ENCODE measurements at regions not wholly inside any gene's neighbourhood (a gene's known extent, or its start where the extent isn't known, plus 50 kb on each side); places are given as distances from the start of the nearest gene placed in this dataset.
A peak's percentile ranks its signal among the peaks of the same experiment; 100 is the strongest.

DNA sequence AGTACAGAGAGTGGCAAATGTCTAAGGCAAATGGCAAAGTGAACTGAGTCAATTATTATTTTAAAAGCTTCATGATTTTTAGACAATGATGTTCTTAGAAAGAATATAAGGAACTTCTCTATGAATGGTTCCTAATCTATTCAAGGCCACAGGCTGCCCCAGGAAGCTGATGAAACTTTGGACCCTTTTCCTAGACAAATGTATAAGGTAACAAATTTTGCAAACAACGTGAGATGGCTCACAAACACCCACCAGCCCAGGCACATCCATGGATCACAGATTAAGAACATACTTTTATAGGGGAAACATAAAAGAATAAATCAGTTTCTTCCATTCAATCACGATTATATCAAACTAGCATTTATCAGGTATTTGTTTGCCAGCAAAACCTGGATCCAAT, 659.0 kb downstream of the IRS1 start:
- DNase-seq (no peak), ATAC-seq (ENCODE audit: insufficient read depth, low FRiP score) (no peak)
- Histone ChIP-seq H3K9ac (ENCODE audit: insufficient read depth in 1 of 2, low read length in 2 of 2) (no peak overlapping the region), H3K27ac (ENCODE audit: low read depth in 1 of 2, low read length in 1 of 2) (no peak overlapping the region), H3K4me3 (no peak overlapping the region), H3K9me3 (ENCODE audit: control insufficient read depth in 4 of 4, insufficient read depth in 3 of 4, low read length in 3 of 4) (no peaks in the 10 kb centered on the region), H3K36me3 (ENCODE audit: control insufficient read depth in 4 of 4, insufficient read depth in 4 of 4, low read length in 4 of 4) (no peaks in the 10 kb centered on the region), H3K4me1 (ENCODE audit: control insufficient read depth in 5 of 5, insufficient read depth in 5 of 5, low read length in 5 of 5) (no peaks in the 10 kb centered on the region), H3K27me3 (ENCODE audit: control insufficient read depth in 3 of 3, insufficient read depth in 3 of 3, low read length in 2 of 3) (no peaks in the 10 kb centered on the region)
- TF ChIP-seq, protein P1, sequence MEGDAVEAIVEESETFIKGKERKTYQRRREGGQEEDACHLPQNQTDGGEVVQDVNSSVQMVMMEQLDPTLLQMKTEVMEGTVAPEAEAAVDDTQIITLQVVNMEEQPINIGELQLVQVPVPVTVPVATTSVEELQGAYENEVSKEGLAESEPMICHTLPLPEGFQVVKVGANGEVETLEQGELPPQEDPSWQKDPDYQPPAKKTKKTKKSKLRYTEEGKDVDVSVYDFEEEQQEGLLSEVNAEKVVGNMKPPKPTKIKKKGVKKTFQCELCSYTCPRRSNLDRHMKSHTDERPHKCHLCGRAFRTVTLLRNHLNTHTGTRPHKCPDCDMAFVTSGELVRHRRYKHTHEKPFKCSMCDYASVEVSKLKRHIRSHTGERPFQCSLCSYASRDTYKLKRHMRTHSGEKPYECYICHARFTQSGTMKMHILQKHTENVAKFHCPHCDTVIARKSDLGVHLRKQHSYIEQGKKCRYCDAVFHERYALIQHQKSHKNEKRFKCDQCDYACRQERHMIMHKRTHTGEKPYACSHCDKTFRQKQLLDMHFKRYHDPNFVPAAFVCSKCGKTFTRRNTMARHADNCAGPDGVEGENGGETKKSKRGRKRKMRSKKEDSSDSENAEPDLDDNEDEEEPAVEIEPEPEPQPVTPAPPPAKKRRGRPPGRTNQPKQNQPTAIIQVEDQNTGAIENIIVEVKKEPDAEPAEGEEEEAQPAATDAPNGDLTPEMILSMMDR (IDR thresholded peaks at IDR 0.05; ENCODE audit: control extremely low read depth, extremely low read depth) = no peak
- WGBS, 2 donors = 67 to 81% methylated on average over 2 of the region's 2 CpGs

DNA sequence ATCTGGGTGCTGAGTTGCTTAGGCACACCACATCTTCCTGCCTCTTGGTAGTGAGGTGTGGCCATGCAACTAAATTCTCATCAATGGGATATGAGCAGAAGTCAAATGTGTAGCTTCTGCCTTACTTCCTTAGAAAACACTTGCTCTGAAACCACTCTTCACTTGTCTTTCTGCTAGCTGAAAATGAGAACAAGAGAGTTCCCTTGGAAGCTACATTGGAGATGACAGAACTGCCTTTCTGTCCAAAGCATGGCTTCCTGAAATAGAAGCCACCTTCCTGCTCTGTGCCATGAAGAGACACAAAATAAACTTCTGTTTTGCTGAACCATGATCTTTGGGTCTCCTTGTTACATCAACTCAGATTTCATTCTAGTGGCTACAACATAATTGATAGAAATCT, 659.9 kb downstream of the IRS1 start:
- Histone ChIP-seq H3K27me3 (ENCODE audit: control insufficient read depth in 3 of 3, insufficient read depth in 3 of 3, low read length in 2 of 3) (no peaks in the 10 kb centered on the region), H3K9me3 (ENCODE audit: control insufficient read depth in 4 of 4, insufficient read depth in 3 of 4, low read length in 3 of 4) (no peaks in the 10 kb centered on the region), H3K4me1 (ENCODE audit: control insufficient read depth in 5 of 5, insufficient read depth in 5 of 5, low read length in 5 of 5) (no peaks in the 10 kb centered on the region), H3K36me3 (ENCODE audit: control insufficient read depth in 4 of 4, insufficient read depth in 4 of 4, low read length in 4 of 4) (no peaks in the 10 kb centered on the region), H3K4me3 (no peak overlapping the region), H3K27ac (ENCODE audit: low read depth in 1 of 2, low read length in 1 of 2) (no peak overlapping the region), H3K9ac (ENCODE audit: insufficient read depth in 1 of 2, low read length in 2 of 2) (no peak overlapping the region)
- TF ChIP-seq, protein P1 (IDR thresholded peaks at IDR 0.05; ENCODE audit: control extremely low read depth, extremely low read depth) = no peak
- ATAC-seq (ENCODE audit: insufficient read depth, low FRiP score) = no peak
- no peak for DNase-seq

DNA sequence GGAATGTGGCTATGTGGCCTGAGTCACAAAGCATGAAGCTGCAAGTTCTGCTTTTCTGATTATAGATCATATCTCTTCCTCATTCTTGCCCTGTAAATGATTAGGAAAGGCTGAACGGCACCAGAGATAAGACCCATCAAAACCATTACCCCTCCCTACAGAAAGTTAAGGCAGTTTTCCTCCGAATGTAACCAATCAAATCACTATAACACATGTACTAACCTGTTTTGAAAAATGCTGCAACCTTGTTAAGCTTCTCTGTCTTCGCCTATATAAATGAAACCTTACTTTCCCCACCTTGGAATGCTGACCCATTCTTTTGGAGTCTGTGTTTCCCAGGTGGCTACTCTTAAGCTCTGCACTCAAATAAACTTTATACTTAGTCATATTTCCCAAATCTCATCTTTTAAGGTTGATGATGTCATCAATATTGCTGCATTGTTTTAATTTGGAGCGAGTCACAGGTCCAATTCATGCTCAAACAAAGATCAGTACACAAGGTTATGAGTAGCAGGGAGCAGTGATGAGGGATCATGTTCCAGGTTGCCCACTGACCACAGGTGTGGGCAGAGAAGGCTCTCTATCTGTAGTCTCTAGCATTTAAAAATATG, 662.3 kb downstream of the IRS1 start:
- H3K4me1 ChIP-seq (ENCODE audit: control insufficient read depth in 5 of 5, insufficient read depth in 5 of 5, low read length in 5 of 5) = peaks cover 0 to 2% (median 0%) of the 10 kb centered on the region in 5 donors
- DNase-seq (no peak), ATAC-seq (ENCODE audit: insufficient read depth, low FRiP score) (peak; percentile 69)
- no peaks in the 10 kb centered on the region for H3K9me3 ChIP-seq (ENCODE audit: control insufficient read depth in 4 of 4, insufficient read depth in 3 of 4, low read length in 3 of 4)
- 39 to 44% methylated on average over 4 of the region's 4 CpGs for WGBS, 2 donors
- H3K27me3 ChIP-seq (ENCODE audit: control insufficient read depth in 3 of 3, insufficient read depth in 3 of 3, low read length in 2 of 3) = no peaks in the 10 kb centered on the region
- TF ChIP-seq, protein P1 (IDR thresholded peaks at IDR 0.05; ENCODE audit: control extremely low read depth, extremely low read depth) = no peak
- H3K4me3 ChIP-seq = no peak overlapping the region
- no peak overlapping the region for H3K9ac ChIP-seq (ENCODE audit: insufficient read depth in 1 of 2, low read length in 2 of 2)
- H3K27ac ChIP-seq (ENCODE audit: low read depth in 1 of 2, low read length in 1 of 2) = no peak overlapping the region
- H3K36me3 ChIP-seq (ENCODE audit: control insufficient read depth in 4 of 4, insufficient read depth in 4 of 4, low read length in 4 of 4) = no peaks in the 10 kb centered on the region

DNA sequence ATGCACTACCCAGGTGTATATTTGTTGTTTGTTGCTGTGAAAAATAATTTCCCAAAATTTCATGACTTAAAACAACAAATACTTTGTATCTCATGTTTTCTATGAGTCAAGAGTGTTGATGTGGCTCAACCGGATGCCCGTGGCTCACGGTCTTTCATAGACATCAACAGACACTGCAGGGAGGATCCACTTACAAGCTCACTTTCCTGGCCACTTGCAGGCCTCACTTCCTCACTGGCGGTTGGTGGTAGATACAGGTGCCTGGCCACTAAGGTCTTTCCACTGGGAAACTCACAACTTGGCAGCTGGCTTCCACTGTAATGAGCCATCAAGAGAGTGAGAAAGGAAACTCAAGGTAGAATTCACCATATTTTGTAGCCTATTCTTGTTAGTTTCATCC, 662.9 kb downstream of the IRS1 start:
- TF ChIP-seq, protein P1 (IDR thresholded peaks at IDR 0.05; ENCODE audit: control extremely low read depth, extremely low read depth) = no peak
- Histone ChIP-seq H3K27me3 (ENCODE audit: control insufficient read depth in 3 of 3, insufficient read depth in 3 of 3, low read length in 2 of 3) (no peaks in the 10 kb centered on the region), H3K36me3 (ENCODE audit: control insufficient read depth in 4 of 4, insufficient read depth in 4 of 4, low read length in 4 of 4) (no peaks in the 10 kb centered on the region), H3K4me3 (no peak overlapping the region), H3K27ac (ENCODE audit: low read depth in 1 of 2, low read length in 1 of 2) (no peak overlapping the region), H3K9me3 (ENCODE audit: control insufficient read depth in 4 of 4, insufficient read depth in 3 of 4, low read length in 3 of 4) (no peaks in the 10 kb centered on the region), H3K9ac (ENCODE audit: insufficient read depth in 1 of 2, low read length in 2 of 2) (no peak overlapping the region), H3K4me1 (ENCODE audit: control insufficient read depth in 5 of 5, insufficient read depth in 5 of 5, low read length in 5 of 5) (peaks cover 0 to 2% (median 0%) of the 10 kb centered on the region in 5 donors)
- DNase-seq (no peak), ATAC-seq (ENCODE audit: insufficient read depth, low FRiP score) (no peak)
- 31 to 65% methylated on average over 4 of the region's 4 CpGs for WGBS, 2 donors

All from lung (tissue), 11 donors.